ENCODE measurements at regions not wholly inside any gene's neighbourhood (a gene's known extent, or its start where the extent isn't known, plus 50 kb on each side); places are given as distances from the start of the nearest gene placed in this dataset.
"Not testable (repeated sequence)": the region's sequence is repeated elsewhere in the genome, so short reads cannot be mapped to it uniquely, and the experiment has no call there.

- no peak for DNase-seq (ENCODE audit: low spot score)
These were observed 485.4 kb upstream of the LRRC7 start for GRCh38 chr1:69082312-69082711.

GRCh38 chr1:69086148-69086547 is 481.6 kb upstream of the LRRC7 start:
- DNase-seq (ENCODE audit: low spot score) = no peak

GRCh38 chr1:69088571-69088970 is 479.2 kb upstream of the LRRC7 start:
- no peak for DNase-seq (ENCODE audit: low spot score)

GRCh38 chr1:69090170-69090569 is 477.6 kb upstream of the LRRC7 start:
- no peak for DNase-seq (ENCODE audit: low spot score)

- no peak for DNase-seq (ENCODE audit: low spot score)
These were observed 477.0 kb upstream of the LRRC7 start for GRCh38 chr1:69090752-69091151.

GRCh38 chr1:69102058-69102457 is 465.7 kb upstream of the LRRC7 start:
- not testable (repeated sequence) for DNase-seq (ENCODE audit: low spot score)

- no peak for DNase-seq (ENCODE audit: low spot score)
These were observed 464.5 kb upstream of the LRRC7 start for GRCh38 chr1:69103213-69103612.

GRCh38 chr1:69103705-69104385 is 463.9 kb upstream of the LRRC7 start:
- no peak for DNase-seq (ENCODE audit: low spot score)

- no peak for DNase-seq (ENCODE audit: low spot score)
These were observed 462.8 kb upstream of the LRRC7 start for GRCh38 chr1:69104894-69105293.

GRCh38 chr1:69109277-69109676 is 458.4 kb upstream of the LRRC7 start:
- DNase-seq (ENCODE audit: low spot score) = no peak

- DNase-seq (ENCODE audit: low spot score) = no peak
These were observed 456.9 kb upstream of the LRRC7 start for GRCh38 chr1:69110851-69111250.

GRCh38 chr1:69120126-69120741 is 447.5 kb upstream of the LRRC7 start:
- not testable (repeated sequence) for DNase-seq (ENCODE audit: low spot score)

GRCh38 chr1:69120817-69121216 is 446.9 kb upstream of the LRRC7 start:
- no peak for DNase-seq (ENCODE audit: low spot score)

- DNase-seq (ENCODE audit: low spot score) = no peak
These were observed 446.0 kb upstream of the LRRC7 start for GRCh38 chr1:69121723-69122122.

GRCh38 chr1:69122373-69122772 is 445.3 kb upstream of the LRRC7 start:
- no peak for DNase-seq (ENCODE audit: low spot score)

- no peak for DNase-seq (ENCODE audit: low spot score)
These were observed 444.2 kb upstream of the LRRC7 start for GRCh38 chr1:69123486-69123885.

- no peak for DNase-seq (ENCODE audit: low spot score)
These were observed 440.9 kb upstream of the LRRC7 start for GRCh38 chr1:69126796-69127195.

- DNase-seq (ENCODE audit: low spot score) = no peak
These were observed 439.5 kb upstream of the LRRC7 start for GRCh38 chr1:69128204-69128603.

GRCh38 chr1:69129538-69129937 is 438.2 kb upstream of the LRRC7 start:
- DNase-seq (ENCODE audit: low spot score) = no peak

GRCh38 chr1:69138172-69138571 is 429.6 kb upstream of the LRRC7 start:
- no peak for DNase-seq (ENCODE audit: low spot score)

- no peak for DNase-seq (ENCODE audit: low spot score)
These were observed 428.7 kb upstream of the LRRC7 start for GRCh38 chr1:69139007-69139406.

GRCh38 chr1:69146303-69146702 is 421.4 kb upstream of the LRRC7 start:
- DNase-seq (ENCODE audit: low spot score) = no peak

- no peak for DNase-seq (ENCODE audit: low spot score)
These were observed 419.0 kb upstream of the LRRC7 start for GRCh38 chr1:69148731-69149130.
